NT2/D1 (cell line): ENCODE measurements at regions not wholly inside any gene's neighbourhood (a gene's known extent, or its start where the extent isn't known, plus 50 kb on each side); places are given as distances from the start of the nearest gene placed in this dataset.
"Not testable (repeated sequence)": the region's sequence is repeated elsewhere in the genome, so short reads cannot be mapped to it uniquely, and the experiment has no call there.

Experiments used
- SUZ12 ChIP-seq: IDR thresholded peaks from 2 replicates; pipeline ENCODE4 v1.6.1; 2011; ENCODE audit not compliant: insufficient read length, insufficient read depth; ENCODE audit errors: extremely low read depth
- YY1 ChIP-seq: IDR thresholded peaks from 2 replicates; pipeline ENCODE4 v1.6.1; 2011; ENCODE audit not compliant: insufficient read length, insufficient read depth
- ZNF274 ChIP-seq: IDR thresholded peaks from 2 replicates; pipeline ENCODE4 v1.6.1; 2011; ENCODE audit warnings: mild to moderate bottlenecking, low read depth, low read length

GRCh38 chr10:80011144-80011543, 62.2 kb upstream of the SFTPD start:
- TF ChIP-seq ZNF274, SUZ12, YY1: not testable (repeated sequence)
